IMR-90 (cell line): ENCODE measurements at regions not wholly inside any gene's neighbourhood (a gene's known extent, or its start where the extent isn't known, plus 50 kb on each side); places are given as distances from the start of the nearest gene placed in this dataset.

Experiments
- ATAC-seq: fragments of 200-7000 bp; cut with Tn5 transposase; 2 replicates; pipeline ENCODE4 v1.9.1; 2020; ENCODE audit warnings: low read depth, mild to moderate bottlenecking, moderate library complexity
- BruUV-seq: library from RNA; stranded (reverse); fragments of 400-500 nt; replicated peaks from 2 replicates; lab custom pipeline; 2021; lab: Mats Ljungman, UMichigan
- CTCF ChIA-PET: fragments of 300-600 bp; formaldehyde crosslinking; extraction: SDS; loops from one replicate; lab custom pipeline; 2021; ENCODE audit warnings: antibody characterized with exemption; lab: Yijun Ruan, JAX
- POLR2A ChIA-PET: fragments of 300-600 bp; sonication (Branson Sonifier 250); formaldehyde crosslinking; loops from one replicate; lab custom pipeline; 2022; ENCODE audit warnings: antibody characterized with exemption; ENCODE audit not compliant: unreplicated experiment; lab: Charles Lee
- DNase-seq: peaks from one replicate; pipeline ENCODE4 v3.0.0; 2013
- H2AFZ ChIP-seq: replicated peaks from 2 replicates; pipeline ENCODE3; 2013; ENCODE audit warnings: low read length, mild to moderate bottlenecking; ENCODE audit not compliant: poor library complexity
- H2AK5ac ChIP-seq: 2 replicates; pipeline ENCODE4 v1.6.1; 2013; ENCODE audit warnings: low read depth, low read length, inconsistent platforms
- H2AK9ac ChIP-seq: replicated peaks from 2 replicates; pipeline ENCODE3; 2013; ENCODE audit warnings: mild to moderate bottlenecking, low read depth, low read length, moderate library complexity; ENCODE audit not compliant: poor library complexity
- H2BK120ac ChIP-seq: 2 replicates; pipeline ENCODE4 v1.6.1; 2013; ENCODE audit warnings: low read depth, low read length, inconsistent platforms
- H2BK15ac ChIP-seq: 3 replicates; pipeline ENCODE4 v1.6.1; 2013; ENCODE audit warnings: low read depth, low read length, inconsistent platforms
- H2BK20ac ChIP-seq: 2 replicates; pipeline ENCODE4 v1.6.1; 2013; ENCODE audit warnings: low read depth, mild to moderate bottlenecking, inconsistent platforms, low read length, moderate library complexity
- H2BK5ac ChIP-seq: 2 replicates; pipeline ENCODE4 v1.6.1; 2013; ENCODE audit warnings: mild to moderate bottlenecking, low read depth, low read length, inconsistent platforms; ENCODE audit not compliant: poor library complexity, severe bottlenecking
- H3K14ac ChIP-seq: replicated peaks from 2 replicates; pipeline ENCODE4 v1.6.1; 2013; ENCODE audit warnings: low read depth, low read length, inconsistent platforms
- H3K18ac ChIP-seq: 2 replicates; pipeline ENCODE4 v1.6.1; 2013; ENCODE audit warnings: low read depth, low read length, control low read depth
- H3K23ac ChIP-seq: 2 replicates; pipeline ENCODE4 v1.6.1; 2013; ENCODE audit warnings: low read depth, low read length, inconsistent platforms
- H3K27ac ChIP-seq: 2 replicates; pipeline ENCODE4 v1.5.1; 2013; ENCODE audit warnings: mild to moderate bottlenecking, control low read depth, low read length; ENCODE audit not compliant: insufficient read depth
- H3K27me3 ChIP-seq: 2 replicates; pipeline ENCODE4 v1.6.1; 2013; ENCODE audit warnings: low read length; ENCODE audit not compliant: control insufficient read depth, insufficient read depth
- H3K36me3 ChIP-seq: 2 replicates; pipeline ENCODE4 v1.6.1; 2013; ENCODE audit warnings: low read length, mixed read lengths; ENCODE audit not compliant: control insufficient read depth, insufficient read depth
- H3K4ac ChIP-seq: 2 replicates; pipeline ENCODE4 v1.6.1; 2013; ENCODE audit warnings: low read depth, low read length, inconsistent platforms
- H3K4me1 ChIP-seq: 2 replicates; pipeline ENCODE4 v1.6.1; 2013; ENCODE audit warnings: low read length, mixed read lengths; ENCODE audit not compliant: control insufficient read depth, insufficient read depth
- H3K4me2 ChIP-seq: 2 replicates; pipeline ENCODE4 v1.6.1; 2013; ENCODE audit warnings: low read depth, mild to moderate bottlenecking, control low read depth, low read length, moderate library complexity
- H3K4me3 ChIP-seq: 2 replicates; pipeline ENCODE4 v1.5.1; 2013; ENCODE audit warnings: low read depth, mild to moderate bottlenecking, control low read depth, low read length, moderate library complexity; ENCODE audit not compliant: insufficient read depth
- H3K56ac ChIP-seq: 2 replicates; pipeline ENCODE4 v1.6.1; 2013; ENCODE audit warnings: low read length, inconsistent platforms; ENCODE audit not compliant: insufficient read depth; ENCODE audit errors: extremely low read depth
- H3K79me1 ChIP-seq, 2 experiments: 2 replicates each; pipeline ENCODE4 v1.6.1; 2013; ENCODE audit warnings: low read length in 2 of 2, inconsistent platforms in 1 of 2, low read depth in 1 of 2
- H3K9ac ChIP-seq: 2 replicates; pipeline ENCODE4 v1.6.1; 2013; ENCODE audit warnings: low read depth, low read length, control low read depth
- H3K9me1 ChIP-seq: 2 replicates; pipeline ENCODE4 v1.6.1; 2013; ENCODE audit warnings: low read length, inconsistent platforms; ENCODE audit not compliant: insufficient read depth
- H3K9me3 ChIP-seq: 2 replicates; pipeline ENCODE4 v1.6.1; 2013; ENCODE audit warnings: low read length; ENCODE audit not compliant: control insufficient read depth, insufficient read depth
- H4K20me1 ChIP-seq: 2 replicates; pipeline ENCODE4 v1.6.1; 2013; ENCODE audit warnings: low read length, inconsistent platforms; ENCODE audit not compliant: insufficient read depth
- H4K5ac ChIP-seq: 2 replicates; pipeline ENCODE4 v1.6.1; 2013; ENCODE audit warnings: mild to moderate bottlenecking, low read depth, low read length, control low read depth
- H4K8ac ChIP-seq, 2 experiments: 2 replicates each; pipeline ENCODE4 v1.6.1; 2013; ENCODE audit warnings: low read depth in 2 of 2, low read length in 2 of 2, control low read depth in 1 of 2, inconsistent platforms in 1 of 2
- H4K91ac ChIP-seq: 2 replicates; pipeline ENCODE4 v1.6.1; 2013; ENCODE audit warnings: low read depth, low read length, inconsistent platforms; ENCODE audit not compliant: insufficient read depth
- BHLHE40 ChIP-seq: fragments of 150-350 bp; IDR thresholded peaks from 2 replicates; pipeline ENCODE4 v1.6.1; 2016; ENCODE audit warnings: mild to moderate bottlenecking, low read depth, low read length
- CEBPB ChIP-seq: IDR thresholded peaks from 2 replicates; pipeline ENCODE4 v1.6.1; 2012; ENCODE audit warnings: low read depth, low read length, improper control_type of control experiment
- FOS ChIP-seq: fragments of 150-350 bp; IDR thresholded peaks from 2 replicates; pipeline ENCODE4 v1.6.1; 2016; ENCODE audit warnings: low read depth, low read length
- MAFK ChIP-seq: IDR thresholded peaks from 2 replicates; pipeline ENCODE4 v1.6.1; 2012; ENCODE audit warnings: low read depth, low read length, improper control_type of control experiment
- MAZ ChIP-seq: IDR thresholded peaks from 2 replicates; pipeline ENCODE4 v1.6.1; 2012; ENCODE audit warnings: low read depth, mild to moderate bottlenecking, low read length, improper control_type of control experiment, moderate library complexity, borderline replicate concordance
- MXI1 ChIP-seq: IDR thresholded peaks from 2 replicates; pipeline ENCODE4 v1.6.1; 2012; ENCODE audit warnings: low read depth, mild to moderate bottlenecking, low read length, moderate library complexity, borderline replicate concordance
- NFE2L2 ChIP-seq: fragments of 150-350 bp; IDR thresholded peaks from 2 replicates; pipeline ENCODE4 v1.6.1; 2016; ENCODE audit warnings: low read depth, mild to moderate bottlenecking, low read length
- RCOR1 ChIP-seq: IDR thresholded peaks from 2 replicates; pipeline ENCODE4 v1.6.1; 2012; ENCODE audit warnings: mild to moderate bottlenecking, low read length, improper control_type of control experiment; ENCODE audit not compliant: insufficient replicate concordance
- RFX5 ChIP-seq: IDR thresholded peaks from 2 replicates; pipeline ENCODE4 v1.8.0; 2012; ENCODE audit warnings: low read depth, mild to moderate bottlenecking, low read length, moderate library complexity
- WGBS, 2 experiments: methylation state at CpG; one replicate each; pipeline versions ENCODE4 v1.1.5 to v1.1.7; 2013; ENCODE audit warnings: missing lambda C conversion rate in 2 of 2; ENCODE audit not compliant: insufficient read length in 1 of 2; ENCODE audit errors: extremely low coverage in 2 of 2; 5-methylcytosine and 5-hydroxymethylcytosine counted together
- dilution Hi-C: fragments of 300-500 bp; cut with HindIII; formaldehyde crosslinking; loops from one replicate; pipeline ENCODE4 v1.14.3; 2018; ENCODE audit warnings: low sequenced_read_pairs; ENCODE audit not compliant: unreplicated experiment
- in situ Hi-C: fragments of 300-500 bp; cut with MboI; formaldehyde crosslinking; loops from 3 replicates; pipeline ENCODE4 v1.14.3; 2019; ENCODE audit warnings: low sequenced_read_pairs, inconsistent platforms, mixed read lengths
- intact Hi-C: fragments of 100-400 bp; cut with micrococcal nuclease; formaldehyde crosslinking; loops from 2 replicates; pipeline ENCODE4 v1.10.0; 2022
- TF ChIP-seq, protein P1 (sequence below): conservative IDR thresholded peaks from 2 replicates; pipeline ENCODE4 v1.5.1; 2012; ENCODE audit warnings: mild to moderate bottlenecking, low read depth, low read length, improper control_type of control experiment
- TF ChIP-seq, protein P2 (sequence below): fragments of 150-350 bp; IDR thresholded peaks from 2 replicates; pipeline ENCODE4 v1.6.1; 2016; ENCODE audit warnings: low read depth, mild to moderate bottlenecking, low read length, moderate library complexity, borderline replicate concordance

DNA sequence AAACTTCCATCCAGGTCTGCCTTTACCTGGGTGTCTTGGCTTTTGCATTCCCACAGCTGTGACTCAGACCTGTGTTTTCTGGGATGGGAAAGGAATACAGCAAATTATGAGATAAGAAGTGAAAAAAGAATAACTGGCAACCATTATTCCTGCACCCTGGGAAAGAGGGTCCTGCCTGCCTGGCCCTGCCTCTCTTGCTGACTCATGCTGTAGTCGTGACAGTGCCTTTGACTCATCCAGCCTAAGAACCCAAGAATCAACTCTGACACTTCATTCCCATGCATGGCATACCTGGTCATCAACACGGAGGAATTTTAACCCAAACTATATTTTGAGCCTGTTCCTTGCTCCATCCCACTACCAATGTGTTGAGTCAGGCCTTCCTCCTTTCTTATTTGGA is 185.4 kb upstream of the SERP2 start:
- H3K27ac ChIP-seq, result no peak overlapping the region
- no peak overlapping the region for H3K9ac ChIP-seq
- peaks cover 4% of the 10 kb centered on the region for H3K9me1 ChIP-seq
- peak overlapping the region; percentile 71; the same call in 1 of the 3 replicates for H2BK15ac ChIP-seq
- peak overlapping the region; percentile 65 for H2AFZ ChIP-seq
- H3K36me3 ChIP-seq, result no peaks in the 10 kb centered on the region
- H3K4me2 ChIP-seq, result no peak overlapping the region
- H3K4ac ChIP-seq, result peak overlapping the region; percentile 64; the same call in 1 of the 2 replicates
- intact Hi-C loops (no loop called here), dilution Hi-C loops (no loop called here), in situ Hi-C loops (no loop called here)
- TF ChIP-seq, protein P1, sequence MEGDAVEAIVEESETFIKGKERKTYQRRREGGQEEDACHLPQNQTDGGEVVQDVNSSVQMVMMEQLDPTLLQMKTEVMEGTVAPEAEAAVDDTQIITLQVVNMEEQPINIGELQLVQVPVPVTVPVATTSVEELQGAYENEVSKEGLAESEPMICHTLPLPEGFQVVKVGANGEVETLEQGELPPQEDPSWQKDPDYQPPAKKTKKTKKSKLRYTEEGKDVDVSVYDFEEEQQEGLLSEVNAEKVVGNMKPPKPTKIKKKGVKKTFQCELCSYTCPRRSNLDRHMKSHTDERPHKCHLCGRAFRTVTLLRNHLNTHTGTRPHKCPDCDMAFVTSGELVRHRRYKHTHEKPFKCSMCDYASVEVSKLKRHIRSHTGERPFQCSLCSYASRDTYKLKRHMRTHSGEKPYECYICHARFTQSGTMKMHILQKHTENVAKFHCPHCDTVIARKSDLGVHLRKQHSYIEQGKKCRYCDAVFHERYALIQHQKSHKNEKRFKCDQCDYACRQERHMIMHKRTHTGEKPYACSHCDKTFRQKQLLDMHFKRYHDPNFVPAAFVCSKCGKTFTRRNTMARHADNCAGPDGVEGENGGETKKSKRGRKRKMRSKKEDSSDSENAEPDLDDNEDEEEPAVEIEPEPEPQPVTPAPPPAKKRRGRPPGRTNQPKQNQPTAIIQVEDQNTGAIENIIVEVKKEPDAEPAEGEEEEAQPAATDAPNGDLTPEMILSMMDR, result no peak
- TF ChIP-seq MXI1, result no peak
- TF ChIP-seq RCOR1, result no peak
- TF ChIP-seq, protein P2, sequence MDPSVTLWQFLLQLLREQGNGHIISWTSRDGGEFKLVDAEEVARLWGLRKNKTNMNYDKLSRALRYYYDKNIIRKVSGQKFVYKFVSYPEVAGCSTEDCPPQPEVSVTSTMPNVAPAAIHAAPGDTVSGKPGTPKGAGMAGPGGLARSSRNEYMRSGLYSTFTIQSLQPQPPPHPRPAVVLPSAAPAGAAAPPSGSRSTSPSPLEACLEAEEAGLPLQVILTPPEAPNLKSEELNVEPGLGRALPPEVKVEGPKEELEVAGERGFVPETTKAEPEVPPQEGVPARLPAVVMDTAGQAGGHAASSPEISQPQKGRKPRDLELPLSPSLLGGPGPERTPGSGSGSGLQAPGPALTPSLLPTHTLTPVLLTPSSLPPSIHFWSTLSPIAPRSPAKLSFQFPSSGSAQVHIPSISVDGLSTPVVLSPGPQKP, result no peak
- TF ChIP-seq MAZ, result no peak
- peak; percentile 70 for TF ChIP-seq FOS
- TF ChIP-seq NFE2L2, result peak; percentile 78
- peak; percentile 34; the same call in 1 of the 2 replicates for TF ChIP-seq MAFK
- 0 out of 2 replicates have a peak, but pooled peaks have one; percentile 12 for TF ChIP-seq BHLHE40
- peak; percentile 21; the same call in 1 of the 2 replicates for TF ChIP-seq CEBPB
- no peak for TF ChIP-seq RFX5
- no peak overlapping the region for H2AK9ac ChIP-seq
- POLR2A ChIA-PET, result no interaction called here
- no peaks in the 10 kb centered on the region for H3K79me1 ChIP-seq
- H3K9me3 ChIP-seq, result no peaks in the 10 kb centered on the region; the same call in 1 of the 2 replicates
- H4K91ac ChIP-seq, result peak overlapping the region; percentile 72
- H3K4me3 ChIP-seq, result no peak overlapping the region
- no peaks in the 10 kb centered on the region for H3K27me3 ChIP-seq
- no peak overlapping the region for H2BK5ac ChIP-seq
- WGBS, 2 experiments, result 0% methylated on average over 2 of the region's 2 CpGs; no CpG with 5 or more reads in 1 of the 2 experiments
- peak overlapping the region; percentile 63 for H3K14ac ChIP-seq
- no peak overlapping the region for H4K5ac ChIP-seq
- DNase-seq (peak; percentile 75), ATAC-seq (peak; percentile 80)
- H3K4me1 ChIP-seq, result peaks cover 4% of the 10 kb centered on the region; the same call in 1 of the 2 replicates
- no peak overlapping the region for H3K56ac ChIP-seq
- BruUV-seq, result no TSS peak
- peak overlapping the region in 1 of 2 experiments; percentile 26; a peak in 1 of 4 replicates for H4K8ac ChIP-seq
- H3K23ac ChIP-seq, result peak overlapping the region; percentile 68
- peak overlapping the region; percentile 69; the same call in 1 of the 2 replicates for H2BK120ac ChIP-seq
- peak overlapping the region; percentile 16; the same call in 1 of the 2 replicates for H2AK5ac ChIP-seq
- no peak overlapping the region for H3K18ac ChIP-seq
- CTCF ChIA-PET, result no interaction called here
- peak overlapping the region; percentile 87 for H2BK20ac ChIP-seq
- no peaks in the 10 kb centered on the region for H4K20me1 ChIP-seq
